Right cardiac atrium (tissue), 5 donors: ENCODE measurements at regions not wholly inside any gene's neighbourhood (a gene's known extent, or its start where the extent isn't known, plus 50 kb on each side); places are given as distances from the start of the nearest gene placed in this dataset.
A peak's percentile ranks its signal among the peaks of the same experiment; 100 is the strongest.

Experiments
- ATAC-seq, 2 donors: fragments of 200-7000 bp; cut with Tn5 transposase; one replicate each; pipeline versions ENCODE4 v1.8.0 to v1.9.1; 2020; ENCODE audit warnings: moderate library complexity in 2 of 2, mild to moderate bottlenecking in 1 of 2
- DNase-seq, 3 donors: peaks; one replicate each; pipeline ENCODE4 v3.0.0-alpha.2; 2020
- H3K27ac ChIP-seq: one replicate; pipeline ENCODE4 v1.5.1; 2013; ENCODE audit warnings: mild to moderate bottlenecking, low read length, control low read depth, moderate library complexity
- H3K27me3 ChIP-seq: one replicate; pipeline ENCODE4 v1.6.1; 2013; ENCODE audit not compliant: control insufficient read depth, insufficient read depth
- H3K4me1 ChIP-seq: one replicate; pipeline ENCODE4 v1.6.1; 2013; ENCODE audit warnings: low read length; ENCODE audit not compliant: control insufficient read depth, insufficient read depth
- H3K4me3 ChIP-seq: one replicate; pipeline ENCODE4 v1.5.1; 2013; ENCODE audit warnings: low read length, control low read depth
- H3K9me3 ChIP-seq: one replicate; pipeline ENCODE4 v1.6.1; 2013; ENCODE audit warnings: low read length; ENCODE audit not compliant: control insufficient read depth
- WGBS: extraction: QIAGEN DNeasy Blood & Tissue Kit; methylation state at CpG from one replicate; pipeline ENCODE4 v1.1.7; 2013; 5-methylcytosine and 5-hydroxymethylcytosine counted together
- intact Hi-C, 4 donors: fragments of 100-400 bp; cut with DNase I; formaldehyde crosslinking; loops; one replicate each; pipeline versions ENCODE4 v1.11.0 to v1.14.0; 2022 to 2023
- donor health status: healthy with polysubstance abuse.
- donor health status: DM: no; HTN: yes; CAD: no.
- donor health status: DM: no; HTN: no; CAD: no.
- donor health status: DM: no; HTN: yes; CAD: no; lungs with severe emphysema.
- donor health status: DM: yes; HTN: yes; CAD: no.

- Histone ChIP-seq H3K27me3 (no peaks in the 10 kb centered on the region), H3K9me3 (no peaks in the 10 kb centered on the region), H3K4me1 (no peaks in the 10 kb centered on the region), H3K27ac (no peak overlapping the region), H3K4me3 (no peak overlapping the region)
- intact Hi-C loops = no loop called here
- no peak for DNase-seq
- ATAC-seq = no peak
Measured at GRCh38 chr3:167188592-167188991, 191.5 kb downstream of the ZBBX start.

- Histone ChIP-seq H3K27me3 (no peaks in the 10 kb centered on the region), H3K9me3 (no peaks in the 10 kb centered on the region), H3K27ac (no peak overlapping the region), H3K4me1 (no peaks in the 10 kb centered on the region), H3K4me3 (peak overlapping the region; percentile 14)
- 58% methylated on average over 2 of the region's 2 CpGs for WGBS
- DNase-seq (no peak), ATAC-seq (no peak)
- intact Hi-C loops = no loop called here
Measured at GRCh38 chr3:167187221-167187620, 192.9 kb downstream of the ZBBX start.

- H3K4me1 ChIP-seq = no peaks in the 10 kb centered on the region
- H3K27ac ChIP-seq = no peak overlapping the region
- DNase-seq (no peak), ATAC-seq (no peak)
- no peaks in the 10 kb centered on the region for H3K27me3 ChIP-seq
- intact Hi-C loops = no loop called here
- H3K4me3 ChIP-seq = no peak overlapping the region
- 67% methylated on average over 3 of the region's 3 CpGs for WGBS
- H3K9me3 ChIP-seq = no peaks in the 10 kb centered on the region
Measured at GRCh38 chr3:167184511-167184910, 195.6 kb downstream of the ZBBX start.

- Histone ChIP-seq H3K4me3 (no peak overlapping the region), H3K27me3 (no peaks in the 10 kb centered on the region), H3K9me3 (peaks cover 1% of the 10 kb centered on the region), H3K4me1 (peaks cover 4% of the 10 kb centered on the region), H3K27ac (no peak overlapping the region)
- 83% methylated on average over 1 of the region's 1 CpG for WGBS
- intact Hi-C loops = no loop called here
- ATAC-seq = no peak
- DNase-seq = no peak
Measured at GRCh38 chr3:167172377-167172776, 207.7 kb downstream of the ZBBX start.

- intact Hi-C loops = no loop called here
- ATAC-seq = peak; percentile 18 to 28
- Histone ChIP-seq H3K4me1 (peaks cover 4% of the 10 kb centered on the region), H3K4me3 (no peak overlapping the region), H3K9me3 (no peaks in the 10 kb centered on the region), H3K27me3 (no peaks in the 10 kb centered on the region), H3K27ac (no peak overlapping the region)
- no peak for DNase-seq
- 36% methylated on average over 3 of the region's 3 CpGs for WGBS
Measured at GRCh38 chr3:167167491-167167890, 212.6 kb downstream of the ZBBX start.

GRCh38 chr3:167166594-167167253 lies 213.4 kb downstream of the ZBBX start:
- H3K27ac ChIP-seq = no peak overlapping the region
- H3K4me3 ChIP-seq = no peak overlapping the region
- DNase-seq (peak; percentile 35 to 88 (median 73)), ATAC-seq (peak; percentile 90 to 95)
- 19% methylated on average over 4 of the region's 4 CpGs for WGBS
- peaks cover 4% of the 10 kb centered on the region for H3K4me1 ChIP-seq
- intact Hi-C loops = no loop called here
- no peaks in the 10 kb centered on the region for H3K9me3 ChIP-seq
- no peaks in the 10 kb centered on the region for H3K27me3 ChIP-seq

- DNase-seq (no peak), ATAC-seq (peak in 1 of 2 donors; percentile 30)
- H3K4me1 ChIP-seq = peaks cover 4% of the 10 kb centered on the region
- H3K27ac ChIP-seq = no peak overlapping the region
- H3K27me3 ChIP-seq = no peaks in the 10 kb centered on the region
- H3K4me3 ChIP-seq = no peak overlapping the region
- intact Hi-C loops = no loop called here
- no peaks in the 10 kb centered on the region for H3K9me3 ChIP-seq
Measured at GRCh38 chr3:167166012-167166411, 214.1 kb downstream of the ZBBX start.

GRCh38 chr3:167163580-167163979 lies 216.5 kb downstream of the ZBBX start:
- intact Hi-C loops = no loop called here
- DNase-seq = no peak
- no peaks in the 10 kb centered on the region for H3K27me3 ChIP-seq
- H3K27ac ChIP-seq = no peak overlapping the region
- 93% methylated on average over 3 of the region's 3 CpGs for WGBS
- H3K4me1 ChIP-seq = peaks cover 4% of the 10 kb centered on the region
- H3K4me3 ChIP-seq = no peak overlapping the region
- no peaks in the 10 kb centered on the region for H3K9me3 ChIP-seq
- no peak for ATAC-seq

- DNase-seq (no peak), ATAC-seq (no peak)
- Histone ChIP-seq H3K4me1 (no peaks in the 10 kb centered on the region), H3K27ac (no peak overlapping the region), H3K4me3 (no peak overlapping the region), H3K9me3 (no peaks in the 10 kb centered on the region), H3K27me3 (no peaks in the 10 kb centered on the region)
- 81% methylated on average over 1 of the region's 1 CpG for WGBS
- intact Hi-C loops = no loop called here
Measured at GRCh38 chr3:167162083-167162482, 218.0 kb downstream of the ZBBX start.

GRCh38 chr3:167160781-167161180 lies 219.3 kb downstream of the ZBBX start:
- Histone ChIP-seq H3K9me3 (peaks cover 2% of the 10 kb centered on the region), H3K4me3 (no peak overlapping the region), H3K4me1 (no peaks in the 10 kb centered on the region), H3K27ac (no peak overlapping the region), H3K27me3 (no peaks in the 10 kb centered on the region)
- 58% methylated on average over 1 of the region's 1 CpG for WGBS
- intact Hi-C loops = no loop called here
- no peak for DNase-seq
- no peak for ATAC-seq

- Histone ChIP-seq H3K27ac (no peak overlapping the region), H3K27me3 (no peaks in the 10 kb centered on the region), H3K4me1 (no peaks in the 10 kb centered on the region), H3K4me3 (no peak overlapping the region), H3K9me3 (peaks cover 2% of the 10 kb centered on the region)
- WGBS = 41% methylated on average over 2 of the region's 2 CpGs
- ATAC-seq (no peak), DNase-seq (no peak)
- intact Hi-C loops = loop anchor here in 1 of 4 donors (10.0 kb wide), 1 partner anchor 1137 kb away; no protein-coding TSS in a partner anchor
Measured at GRCh38 chr3:167151636-167152035, 228.5 kb downstream of the ZBBX start.

GRCh38 chr3:167148136-167148535 lies 232.0 kb downstream of the ZBBX start:
- intact Hi-C loops = no loop called here
- H3K9me3 ChIP-seq = no peaks in the 10 kb centered on the region
- H3K27me3 ChIP-seq = no peaks in the 10 kb centered on the region
- ATAC-seq = no peak
- DNase-seq = no peak
- 77% methylated on average over 4 of the region's 4 CpGs for WGBS
- no peaks in the 10 kb centered on the region for H3K4me1 ChIP-seq
- H3K27ac ChIP-seq = no peak overlapping the region
- no peak overlapping the region for H3K4me3 ChIP-seq
